ENCODE measurements at regions not wholly inside any gene's neighbourhood (a gene's known extent, or its start where the extent isn't known, plus 50 kb on each side); places are given as distances from the start of the nearest gene placed in this dataset.

DNA sequence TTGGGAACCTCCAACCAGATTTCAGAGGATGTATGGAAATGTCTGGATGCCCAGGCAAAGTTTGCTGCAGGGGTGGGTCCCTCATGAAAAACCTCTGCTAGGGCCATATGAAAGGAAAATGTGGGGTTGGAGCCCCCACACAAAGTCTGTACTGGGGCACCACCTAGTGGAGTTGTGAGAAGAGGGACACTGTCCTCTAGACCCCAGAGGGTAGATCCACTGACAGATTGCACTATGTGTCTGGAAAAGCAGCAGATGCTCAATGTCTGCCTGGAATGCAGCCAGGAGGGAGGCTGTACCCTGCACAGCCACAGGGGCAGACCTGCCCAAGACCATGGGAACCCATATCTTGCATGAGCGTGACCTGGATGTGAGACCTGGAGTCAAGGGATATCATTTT lies 573.7 kb upstream of the NXPH2 start:
- H3K36me3 ChIP-seq: no peaks in the 10 kb centered on the region
- in situ Hi-C loops (cut with MboI; ENCODE audit: low pct_ligation_motif_present in 1 of 4, low pct_unique_long_range_greater_than_20kb in 1 of 4, low sequenced_read_pairs in 3 of 4): no loop called here
- 84% methylated on average over 1 of the region's 1 CpG; no CpG with 5 or more reads in 1 of the 2 donors for WGBS, 2 donors (ENCODE audit: low coverage in 1 of 2)
- TF ChIP-seq EP300 (IDR thresholded peaks at IDR 0.05; ENCODE audit: low read depth): no peak
- H3K4me1 ChIP-seq: no peaks in the 10 kb centered on the region
- no peaks in the 10 kb centered on the region for H3K27me3 ChIP-seq
- H3K27ac ChIP-seq: no peak overlapping the region
- no peak overlapping the region for H3K4me3 ChIP-seq
- peaks cover 0 to 4% of the 10 kb centered on the region in 2 donors for H3K9me3 ChIP-seq
- intact Hi-C loops (cut with DNase I; ENCODE audit: low total_unique reads): no loop called here
- no peak for DNase-seq

DNA sequence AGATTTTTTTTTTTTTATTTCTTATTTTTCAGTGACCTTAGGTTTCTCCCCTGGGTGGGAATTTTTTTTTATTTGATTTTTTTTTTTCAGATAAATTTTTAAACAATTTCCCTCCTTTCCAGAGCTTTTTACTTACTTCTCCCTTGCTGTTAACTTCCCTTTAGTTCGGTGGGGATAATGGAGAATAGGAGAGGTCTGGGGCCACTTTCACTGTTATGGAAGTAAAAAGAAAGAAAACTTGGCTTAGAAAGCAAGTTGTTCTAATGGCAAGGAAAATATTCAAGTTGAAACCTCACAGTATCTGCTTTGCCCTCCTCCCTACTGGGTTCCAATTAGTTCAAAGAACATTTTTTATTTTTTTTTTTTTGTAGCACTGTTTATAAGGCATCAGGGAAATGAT lies 537.1 kb upstream of the NXPH2 start:
- Histone ChIP-seq H3K4me1 (no peaks in the 10 kb centered on the region), H3K27ac (no peak overlapping the region), H3K36me3 (no peaks in the 10 kb centered on the region), H3K4me3 (no peak overlapping the region), H3K27me3 (no peaks in the 10 kb centered on the region), H3K9me3 (no peaks in the 10 kb centered on the region)
- DNase-seq: no peak
- intact Hi-C loops (cut with DNase I; ENCODE audit: low total_unique reads) (no loop called here), in situ Hi-C loops (cut with MboI; ENCODE audit: low pct_ligation_motif_present in 1 of 4, low pct_unique_long_range_greater_than_20kb in 1 of 4, low sequenced_read_pairs in 3 of 4) (no loop called here)
- TF ChIP-seq EP300 (IDR thresholded peaks at IDR 0.05; ENCODE audit: low read depth) (no peak), POLR2A (IDR thresholded peaks at IDR 0.05) (no peak), POLR2AphosphoS5 (IDR thresholded peaks at IDR 0.05) (no peak)
- TF ChIP-seq, protein P1, sequence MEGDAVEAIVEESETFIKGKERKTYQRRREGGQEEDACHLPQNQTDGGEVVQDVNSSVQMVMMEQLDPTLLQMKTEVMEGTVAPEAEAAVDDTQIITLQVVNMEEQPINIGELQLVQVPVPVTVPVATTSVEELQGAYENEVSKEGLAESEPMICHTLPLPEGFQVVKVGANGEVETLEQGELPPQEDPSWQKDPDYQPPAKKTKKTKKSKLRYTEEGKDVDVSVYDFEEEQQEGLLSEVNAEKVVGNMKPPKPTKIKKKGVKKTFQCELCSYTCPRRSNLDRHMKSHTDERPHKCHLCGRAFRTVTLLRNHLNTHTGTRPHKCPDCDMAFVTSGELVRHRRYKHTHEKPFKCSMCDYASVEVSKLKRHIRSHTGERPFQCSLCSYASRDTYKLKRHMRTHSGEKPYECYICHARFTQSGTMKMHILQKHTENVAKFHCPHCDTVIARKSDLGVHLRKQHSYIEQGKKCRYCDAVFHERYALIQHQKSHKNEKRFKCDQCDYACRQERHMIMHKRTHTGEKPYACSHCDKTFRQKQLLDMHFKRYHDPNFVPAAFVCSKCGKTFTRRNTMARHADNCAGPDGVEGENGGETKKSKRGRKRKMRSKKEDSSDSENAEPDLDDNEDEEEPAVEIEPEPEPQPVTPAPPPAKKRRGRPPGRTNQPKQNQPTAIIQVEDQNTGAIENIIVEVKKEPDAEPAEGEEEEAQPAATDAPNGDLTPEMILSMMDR (IDR thresholded peaks at IDR 0.05): no peak
- WGBS, 2 donors (ENCODE audit: low coverage in 1 of 2): 44 to 73% methylated on average over 1 of the region's 1 CpG

DNA sequence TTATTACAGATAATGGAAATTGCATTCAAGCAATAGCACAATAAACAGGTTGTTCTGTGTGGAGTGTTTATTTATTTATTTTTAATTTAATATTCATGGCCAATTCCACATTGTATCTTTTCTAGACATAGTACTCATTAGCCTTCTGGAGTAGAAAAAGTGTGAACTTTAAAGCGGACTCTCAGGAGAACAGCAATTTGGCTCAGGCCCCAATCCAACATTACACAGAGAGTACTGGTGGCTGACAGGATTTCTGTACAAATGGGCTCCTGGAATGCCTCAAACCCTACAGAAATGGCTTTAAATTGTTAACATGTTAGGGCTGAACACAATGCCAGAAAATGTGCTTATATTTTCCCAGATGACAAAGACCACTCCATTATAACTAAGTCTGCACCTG lies 533.9 kb upstream of the NXPH2 start:
- no peak overlapping the region for H3K27ac ChIP-seq
- H3K36me3 ChIP-seq: no peaks in the 10 kb centered on the region
- H3K4me3 ChIP-seq: no peak overlapping the region
- no peaks in the 10 kb centered on the region for H3K4me1 ChIP-seq
- no peaks in the 10 kb centered on the region for H3K27me3 ChIP-seq
- WGBS, 2 donors (ENCODE audit: low coverage in 1 of 2): 70 to 81% methylated on average over 1 of the region's 1 CpG
- no peak for TF ChIP-seq EP300 (IDR thresholded peaks at IDR 0.05; ENCODE audit: low read depth)
- no peak for TF ChIP-seq POLR2A (IDR thresholded peaks at IDR 0.05)
- TF ChIP-seq POLR2AphosphoS5 (IDR thresholded peaks at IDR 0.05): no peak
- TF ChIP-seq, protein P1 (IDR thresholded peaks at IDR 0.05): no peak
- DNase-seq: no peak
- no peaks in the 10 kb centered on the region for H3K9me3 ChIP-seq
- intact Hi-C loops (cut with DNase I; ENCODE audit: low total_unique reads) (no loop called here), in situ Hi-C loops (cut with MboI; ENCODE audit: low pct_ligation_motif_present in 1 of 4, low pct_unique_long_range_greater_than_20kb in 1 of 4, low sequenced_read_pairs in 3 of 4) (no loop called here)

DNA sequence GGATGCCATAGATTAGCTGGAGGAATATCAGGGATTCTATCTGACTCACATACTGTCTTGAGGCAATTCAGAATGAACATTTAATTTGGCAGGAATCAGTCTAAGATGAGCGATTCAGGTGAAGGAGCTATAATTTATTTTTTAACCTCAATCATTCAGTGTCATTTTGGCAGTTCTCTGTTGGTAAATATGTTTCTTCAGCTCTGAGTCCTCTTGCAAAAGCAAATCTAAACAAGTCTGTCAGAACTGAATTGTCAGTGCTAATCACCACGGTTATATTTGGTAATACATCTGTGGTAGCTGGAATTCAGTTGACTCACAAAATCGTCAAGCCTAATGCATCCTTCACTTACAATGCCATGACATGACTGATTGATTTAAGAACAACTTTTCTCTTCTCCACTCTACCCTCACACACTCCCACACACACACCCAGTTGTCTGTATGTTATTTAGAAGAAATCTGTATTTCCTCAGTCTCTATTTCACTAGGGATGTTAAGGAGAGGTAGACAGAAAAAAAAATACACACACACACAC lies 516.6 kb upstream of the NXPH2 start:
- WGBS, 2 donors (ENCODE audit: low coverage in 1 of 2): 69 to 72% methylated on average over 3 of the region's 3 CpGs
- intact Hi-C loops (cut with DNase I; ENCODE audit: low total_unique reads) (no loop called here), in situ Hi-C loops (cut with MboI; ENCODE audit: low pct_ligation_motif_present in 1 of 4, low pct_unique_long_range_greater_than_20kb in 1 of 4, low sequenced_read_pairs in 3 of 4) (no loop called here)
- H3K9me3 ChIP-seq: no peaks in the 10 kb centered on the region
- H3K4me3 ChIP-seq: no peak overlapping the region
- H3K36me3 ChIP-seq: no peaks in the 10 kb centered on the region
- no peak for DNase-seq
- no peaks in the 10 kb centered on the region for H3K27me3 ChIP-seq
- TF ChIP-seq EP300 (IDR thresholded peaks at IDR 0.05; ENCODE audit: low read depth): no peak
- TF ChIP-seq, protein P1 (IDR thresholded peaks at IDR 0.05): no peak
- TF ChIP-seq POLR2AphosphoS5 (IDR thresholded peaks at IDR 0.05): no peak
- no peak for TF ChIP-seq POLR2A (IDR thresholded peaks at IDR 0.05)
- no peak overlapping the region for H3K27ac ChIP-seq
- H3K4me1 ChIP-seq: no peaks in the 10 kb centered on the region

DNA sequence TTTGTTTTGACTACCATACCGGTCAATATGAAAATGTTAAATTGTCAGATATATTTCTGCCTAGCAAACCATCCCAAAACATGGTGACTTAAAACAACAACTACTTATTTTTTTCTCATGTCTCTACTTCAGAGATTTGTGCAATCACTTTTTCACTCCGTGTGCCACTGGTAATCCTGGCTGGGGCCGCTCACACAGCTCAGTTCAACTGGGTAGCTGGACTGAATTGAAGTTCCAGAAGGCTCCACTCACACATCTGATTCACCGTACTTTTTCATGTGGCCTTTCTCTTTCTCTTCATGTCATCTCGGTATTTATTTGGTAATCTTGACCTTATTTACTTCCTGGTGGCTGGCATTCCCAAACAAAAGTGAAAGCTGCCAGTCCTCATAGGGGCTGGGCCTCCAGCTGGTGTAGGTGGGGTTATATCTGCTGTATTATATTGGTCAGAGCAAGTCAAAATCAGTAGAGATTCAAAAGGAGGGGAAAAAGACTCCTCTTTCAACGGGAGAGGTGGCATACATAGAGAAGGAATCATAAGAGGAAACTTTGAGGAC lies 513.9 kb upstream of the NXPH2 start:
- no peaks in the 10 kb centered on the region for H3K27me3 ChIP-seq
- in situ Hi-C loops (cut with MboI; ENCODE audit: low pct_ligation_motif_present in 1 of 4, low pct_unique_long_range_greater_than_20kb in 1 of 4, low sequenced_read_pairs in 3 of 4): no loop called here
- DNase-seq: no peak

More for the DNA sequence above, 513.9 kb upstream of the NXPH2 start:
- H3K27ac ChIP-seq: no peak overlapping the region
- intact Hi-C loops (cut with DNase I; ENCODE audit: low total_unique reads): no loop called here
- no peaks in the 10 kb centered on the region for H3K9me3 ChIP-seq
- TF ChIP-seq EP300 (IDR thresholded peaks at IDR 0.05; ENCODE audit: low read depth) (no peak), POLR2A (IDR thresholded peaks at IDR 0.05) (no peak), POLR2AphosphoS5 (IDR thresholded peaks at IDR 0.05) (no peak)
- TF ChIP-seq, protein P1 (IDR thresholded peaks at IDR 0.05): no peak
- H3K36me3 ChIP-seq: no peaks in the 10 kb centered on the region
- no peaks in the 10 kb centered on the region for H3K4me1 ChIP-seq
- 63 to 65% methylated on average over 6 of the region's 6 CpGs for WGBS, 2 donors (ENCODE audit: low coverage in 1 of 2)
- no peak overlapping the region for H3K4me3 ChIP-seq
